ENCODE measurements at regions not wholly inside any gene's neighbourhood (a gene's known extent, or its start where the extent isn't known, plus 50 kb on each side); places are given as distances from the start of the nearest gene placed in this dataset.

DNA sequence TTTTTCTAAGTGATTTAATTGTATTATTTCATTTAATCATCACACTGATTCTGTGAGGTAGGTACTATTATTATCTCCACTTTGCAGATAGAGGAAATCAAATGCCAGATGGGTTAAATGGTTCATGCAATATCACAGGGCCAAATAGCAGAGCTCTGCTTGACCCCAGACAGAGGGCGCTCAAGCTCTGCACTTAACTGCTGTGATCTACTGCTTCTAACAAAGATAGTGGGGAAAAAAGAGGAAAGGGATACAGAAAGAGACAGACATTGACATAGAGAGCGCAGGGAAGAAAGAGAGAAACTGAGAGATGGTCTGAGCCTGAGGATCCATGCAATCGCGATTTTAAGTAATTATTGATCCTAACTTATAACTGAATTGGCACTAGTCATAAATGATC is 279.1 kb upstream of the THRB start:
- DNase-seq, result no peak

DNA sequence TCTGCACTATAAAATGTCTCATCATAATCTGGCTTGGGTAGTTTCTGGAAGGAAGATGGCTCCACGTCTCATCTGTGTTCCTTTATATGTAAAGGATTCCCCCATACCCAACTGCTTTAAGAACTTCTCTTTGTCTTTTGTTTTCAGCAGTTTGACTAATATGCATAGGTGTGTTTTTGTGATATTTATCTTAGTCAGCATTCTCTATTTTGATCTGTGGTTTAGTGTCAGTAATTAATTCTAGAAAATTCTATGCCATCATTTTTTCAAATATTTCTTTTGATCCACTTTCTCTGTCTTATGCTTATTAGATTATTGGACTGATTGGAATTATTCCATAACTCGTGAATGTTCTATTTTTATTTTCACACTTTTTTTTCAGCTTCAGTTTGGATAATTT is 286.3 kb upstream of the THRB start:
- no peak for DNase-seq

DNA sequence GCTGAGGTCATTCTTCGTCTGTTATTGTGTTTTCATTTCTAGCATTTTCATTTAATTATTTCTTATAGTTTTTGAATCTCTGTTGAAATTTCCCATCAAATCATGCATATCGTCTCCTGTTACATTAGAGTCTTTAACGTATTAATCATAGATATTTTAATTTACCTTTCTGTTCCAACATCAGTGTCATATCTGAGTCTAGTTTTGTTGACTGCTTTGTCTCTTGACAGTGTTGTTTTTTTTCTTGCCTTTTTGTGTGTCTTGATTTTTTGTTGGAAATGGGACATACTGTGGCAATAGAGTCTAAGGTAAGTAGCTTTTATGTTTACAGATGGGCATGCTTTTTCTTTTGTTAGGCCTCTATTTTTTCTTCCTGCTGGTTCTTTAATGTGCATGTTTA is 286.8 kb upstream of the THRB start:
- no peak for DNase-seq

DNA sequence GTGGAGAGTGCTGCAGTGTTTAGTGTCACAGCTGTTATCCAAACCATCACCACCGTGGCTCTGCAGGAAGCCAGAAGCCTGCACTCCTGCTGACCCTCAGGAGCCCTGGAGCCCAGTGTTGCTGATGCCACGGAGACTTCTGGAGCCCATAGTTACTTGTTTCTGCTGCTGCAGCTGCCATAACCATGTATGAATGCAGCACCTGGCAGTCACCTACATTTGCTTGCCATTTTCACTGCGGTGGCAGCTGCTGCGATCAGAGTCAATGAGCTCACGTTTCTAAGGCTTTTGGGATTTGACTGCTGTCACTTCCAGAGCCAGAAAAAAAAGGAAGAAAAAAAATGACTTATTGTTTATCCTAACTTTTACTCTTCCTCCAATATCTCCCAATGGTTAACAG is 299.2 kb upstream of the THRB start:
- no peak for DNase-seq

DNA sequence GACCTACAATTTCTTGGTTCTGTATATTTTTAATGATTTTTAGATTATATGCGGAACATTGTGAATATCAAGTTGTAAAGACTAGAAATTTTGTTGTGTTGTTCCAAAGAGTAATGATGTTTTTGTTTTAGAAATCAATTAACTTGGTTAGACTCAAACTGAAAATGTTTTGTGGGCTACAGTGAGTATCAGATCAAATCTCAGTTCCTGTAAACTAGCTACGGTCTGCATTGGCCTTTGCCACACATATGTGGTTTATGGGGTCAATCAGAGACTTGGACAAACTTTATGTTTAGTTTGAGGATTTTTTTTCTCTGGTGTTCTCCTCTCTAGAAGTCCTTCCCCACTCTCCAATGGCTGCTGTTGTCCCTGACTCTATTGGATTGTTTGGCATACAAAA is 308.0 kb upstream of the THRB start:
- no peak for DNase-seq

DNA sequence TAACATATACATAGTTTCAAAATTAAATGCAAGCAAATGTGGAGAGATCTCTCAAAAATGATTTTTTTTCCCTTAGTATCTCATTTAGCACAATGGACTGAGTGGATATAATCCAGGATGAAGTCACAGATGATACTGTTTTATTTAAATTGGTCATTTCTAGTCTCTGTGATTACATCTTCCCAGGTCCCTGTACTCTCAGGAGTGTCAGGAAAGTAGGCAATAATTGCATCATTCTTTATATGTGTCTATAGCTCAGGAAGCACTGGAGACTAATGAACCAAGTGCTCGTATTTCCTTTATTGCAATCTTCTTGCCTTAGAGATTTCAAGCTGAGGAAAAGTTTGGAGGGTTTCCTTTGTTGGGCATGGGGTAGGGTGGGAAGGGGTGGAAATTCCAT is 309.4 kb upstream of the THRB start:
- DNase-seq, result no peak

DNA sequence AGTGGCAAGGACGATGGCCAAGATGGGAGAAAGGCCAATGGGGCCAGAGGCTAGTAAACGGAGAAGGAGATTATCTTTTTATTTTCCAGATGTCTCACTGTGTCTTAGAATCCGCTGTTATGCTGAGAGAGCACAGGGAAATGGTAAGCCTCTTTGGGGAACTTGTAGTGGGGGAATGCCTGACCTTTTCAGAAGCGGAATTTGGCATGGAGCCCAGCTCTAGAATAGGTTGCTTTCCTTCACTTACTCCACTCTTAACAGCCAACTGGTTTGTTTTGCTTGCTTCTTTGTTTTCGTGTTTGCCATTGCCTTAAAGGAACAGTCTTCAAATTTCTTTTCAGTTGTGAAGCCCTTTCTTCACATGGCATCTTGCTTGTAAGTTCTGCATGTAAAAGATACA is 316.2 kb upstream of the THRB start:
- no peak for DNase-seq

DNA sequence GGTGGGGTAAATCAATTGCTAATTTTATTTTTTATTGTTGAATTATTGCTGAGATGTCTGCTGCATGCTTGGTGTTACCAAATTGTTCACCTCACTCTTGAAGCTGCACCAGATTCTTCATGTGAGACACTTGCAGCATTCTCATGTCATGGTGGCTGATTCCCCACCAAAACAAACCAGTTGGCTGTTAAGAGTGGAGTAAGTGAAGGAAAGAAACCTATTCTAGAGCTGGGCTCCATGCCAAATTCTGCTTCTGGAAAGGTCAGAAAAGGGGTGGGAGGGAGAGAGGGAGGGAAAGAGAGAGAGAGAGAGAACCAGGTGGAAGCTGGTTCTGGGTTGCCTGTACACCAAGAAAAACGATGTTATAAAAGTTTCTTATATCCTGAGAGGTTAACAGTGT is 317.5 kb upstream of the THRB start:
- no peak for DNase-seq

DNA sequence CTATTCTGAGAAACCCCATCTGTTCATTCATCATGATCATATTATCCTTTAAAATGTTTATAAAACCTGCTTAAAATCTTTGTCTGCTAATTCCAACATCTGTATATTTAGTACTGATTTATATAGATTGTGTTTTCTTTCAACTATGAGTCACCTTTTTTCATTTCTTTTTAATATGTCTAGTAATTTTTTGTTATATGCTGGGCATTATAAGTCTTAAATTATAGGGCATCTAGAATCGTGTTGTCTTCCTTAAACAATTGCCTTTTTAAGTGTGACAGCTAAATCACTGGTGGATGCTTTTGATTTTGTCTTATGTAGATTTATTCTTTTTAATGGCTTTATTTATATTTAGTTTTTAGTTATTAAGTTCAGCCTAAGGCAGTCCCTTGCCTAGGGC is 323.4 kb upstream of the THRB start:
- DNase-seq, result no peak

DNA sequence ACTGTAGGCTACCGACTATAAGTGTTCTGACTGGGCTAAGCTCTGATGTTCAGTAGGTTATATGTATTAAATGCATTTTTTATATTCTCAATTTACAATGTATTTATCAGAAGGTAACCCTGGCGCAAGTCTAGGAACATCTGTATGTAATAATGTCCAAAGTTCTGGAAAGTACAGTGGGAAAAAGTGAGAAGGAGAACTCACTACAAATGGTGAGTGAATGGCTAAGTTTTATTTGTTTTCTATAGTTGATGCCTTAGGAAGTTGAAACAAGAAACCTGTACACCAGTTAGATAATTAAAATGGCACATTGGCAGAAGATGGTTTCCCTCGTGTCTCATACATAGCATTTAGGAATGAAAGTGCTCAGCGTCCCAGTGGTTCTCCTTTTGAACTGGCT is 333.4 kb upstream of the THRB start:
- no peak for DNase-seq

DNA sequence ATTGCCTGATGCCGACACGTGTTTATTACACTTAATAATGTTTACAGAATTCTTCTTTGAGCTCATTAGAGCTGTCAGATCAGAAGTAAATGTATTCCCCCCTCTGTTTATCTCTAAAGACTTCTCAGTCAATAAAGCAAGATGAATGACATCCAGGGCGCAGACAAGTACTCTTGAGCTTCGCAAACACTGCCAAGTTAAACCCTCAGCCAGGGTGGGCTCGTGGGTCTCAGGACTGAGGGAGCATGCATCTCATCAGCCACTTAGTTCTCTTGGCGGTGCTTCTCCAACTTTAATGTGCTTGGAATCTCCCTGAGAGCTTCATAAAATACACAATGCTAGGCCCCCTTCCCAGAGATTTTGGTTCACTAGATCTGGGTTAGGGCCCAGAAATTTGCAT is 333.9 kb upstream of the THRB start:
- DNase-seq, result no peak

DNA sequence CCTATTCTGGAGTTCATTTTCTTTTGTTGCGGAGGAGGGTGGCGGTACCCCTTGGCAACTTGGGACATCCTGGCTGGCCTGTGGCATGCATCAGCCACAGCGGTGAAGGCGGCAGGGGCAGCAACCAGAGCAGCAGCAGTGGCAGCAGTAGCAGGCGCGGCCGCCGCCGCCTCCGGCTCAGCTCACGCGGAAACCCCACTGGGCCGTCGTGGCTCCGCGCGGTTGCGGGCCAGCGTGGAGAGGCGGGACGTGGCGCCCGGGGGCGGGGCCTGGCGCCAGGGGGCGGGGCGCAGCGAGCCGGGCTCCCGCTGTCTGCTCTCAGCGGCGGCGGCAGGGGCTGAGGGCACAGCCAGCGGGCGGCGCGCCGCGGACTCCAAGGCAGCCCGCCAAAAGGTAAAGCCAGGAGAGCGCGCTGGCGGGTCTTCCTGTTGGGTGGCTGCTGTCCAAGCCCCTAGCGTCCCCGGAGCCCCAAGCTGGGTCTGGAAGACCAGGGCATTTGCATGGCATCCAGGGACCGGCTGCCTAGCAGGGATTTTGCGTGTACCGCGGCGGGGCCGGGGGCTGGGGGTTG is 334.4 kb upstream of the THRB start:
- no peak for DNase-seq

DNA sequence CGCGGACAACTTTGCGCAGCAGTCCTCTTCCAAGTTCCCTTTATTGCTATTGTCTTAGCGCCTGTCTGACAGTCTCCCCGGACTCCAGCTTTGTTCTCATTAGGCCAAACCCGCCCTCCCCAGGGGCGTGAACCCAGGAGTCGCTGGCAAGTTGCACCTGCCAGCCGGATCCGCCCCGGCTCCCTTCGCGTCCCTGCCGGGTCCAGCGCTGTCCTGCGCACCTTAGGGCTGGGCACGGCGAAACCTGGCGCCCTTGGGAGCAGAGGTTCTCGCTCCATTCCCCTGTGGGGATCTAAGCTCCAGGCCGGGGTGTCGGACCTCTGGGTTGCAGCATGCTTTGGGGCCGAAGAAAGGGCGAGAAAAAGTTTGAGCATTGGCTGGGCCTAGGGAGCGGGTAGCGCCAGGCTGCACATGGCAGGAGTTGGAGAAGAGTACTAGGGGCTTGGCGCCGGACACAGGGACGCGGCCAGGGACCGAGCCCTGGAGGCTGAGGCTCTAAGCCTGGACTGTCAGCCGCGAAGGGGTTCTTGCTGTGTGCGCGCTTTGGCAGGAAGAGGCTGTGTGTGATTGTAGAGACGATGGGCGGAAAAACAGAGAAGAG is 335.1 kb upstream of the THRB start:
- DNase-seq, result no peak

DNA sequence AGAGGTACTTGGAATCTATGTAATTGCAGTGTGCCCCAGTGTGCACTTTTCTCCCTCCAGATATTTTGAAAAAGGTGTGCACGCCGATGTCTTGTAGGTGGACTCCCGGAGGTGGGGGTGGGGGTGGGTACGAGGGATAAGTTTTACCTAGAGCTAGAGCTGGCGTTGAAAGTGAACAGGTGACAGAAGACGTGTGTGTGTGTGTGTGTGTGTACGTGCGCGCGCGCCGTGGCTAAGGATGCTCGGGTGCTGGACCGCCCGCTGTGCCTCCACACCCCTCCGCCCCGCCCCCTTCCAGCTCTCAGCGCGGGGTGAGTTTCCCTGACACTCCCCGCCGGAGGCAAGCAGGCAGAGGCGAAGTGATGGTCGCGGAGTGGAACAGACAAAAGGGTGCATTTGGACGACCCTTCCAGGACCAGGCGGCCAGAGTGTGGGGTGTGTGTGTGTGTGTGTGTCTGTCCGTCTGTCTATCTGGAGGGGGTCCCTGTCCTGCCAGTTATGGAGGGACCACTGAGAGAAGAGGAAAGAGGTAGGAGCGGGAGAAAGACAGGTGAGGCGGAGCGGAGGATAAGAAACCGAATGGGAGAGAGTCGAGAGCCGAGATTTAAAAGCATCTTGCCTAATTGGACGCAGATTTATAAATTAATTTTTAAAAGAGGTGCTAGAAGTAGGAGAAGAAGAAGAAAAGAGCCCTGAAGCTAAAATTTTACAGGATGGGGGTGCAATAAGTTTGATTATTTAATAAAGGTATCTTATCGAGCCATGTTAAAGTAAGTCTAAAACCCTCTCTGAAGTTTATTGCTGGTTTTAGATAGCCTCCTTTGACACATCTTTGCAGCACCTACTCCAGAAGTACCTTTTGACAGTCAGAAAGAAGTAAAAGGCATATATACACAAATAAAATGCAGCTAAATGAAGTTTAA is 335.8 kb upstream of the THRB start:
- DNase-seq, result no peak

DNA sequence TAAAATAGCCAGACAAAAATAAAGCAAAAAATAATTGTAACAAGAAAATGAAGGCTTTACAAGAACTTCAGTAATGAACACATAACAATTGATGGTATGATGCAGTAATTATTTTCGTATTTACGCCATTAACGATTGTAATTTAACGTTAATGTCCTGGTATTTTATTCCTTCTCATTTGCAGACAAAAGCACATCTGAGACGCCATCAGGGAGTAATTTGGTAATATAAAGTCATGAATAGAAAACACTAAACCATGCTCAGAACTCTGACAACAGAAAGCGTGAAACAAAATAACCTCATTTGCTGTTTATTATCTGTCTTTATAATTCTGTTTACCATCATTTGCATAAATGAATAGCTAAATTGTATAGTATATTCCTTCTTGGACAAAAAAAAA is 336.6 kb upstream of the THRB start:
- DNase-seq, result no peak

DNA sequence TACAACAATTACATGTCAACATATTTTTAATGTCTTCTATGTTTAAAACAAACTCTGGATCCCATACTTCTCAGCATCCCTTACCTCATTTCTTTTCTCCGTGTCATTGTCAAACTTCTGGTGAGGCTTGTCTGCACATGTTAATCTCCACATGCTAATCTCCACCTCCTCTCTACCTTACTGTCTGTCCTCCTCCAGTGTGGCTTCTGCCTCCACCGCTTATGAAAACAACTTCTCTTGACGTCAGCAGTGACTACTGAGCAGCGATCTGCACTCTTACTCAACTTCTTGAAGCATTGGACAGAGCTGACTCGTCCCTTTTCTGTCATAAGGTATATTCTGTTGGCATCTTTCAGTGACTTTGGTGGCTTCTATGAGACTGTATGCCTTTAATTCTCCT is 338.2 kb upstream of the THRB start:
- no peak for DNase-seq

DNA sequence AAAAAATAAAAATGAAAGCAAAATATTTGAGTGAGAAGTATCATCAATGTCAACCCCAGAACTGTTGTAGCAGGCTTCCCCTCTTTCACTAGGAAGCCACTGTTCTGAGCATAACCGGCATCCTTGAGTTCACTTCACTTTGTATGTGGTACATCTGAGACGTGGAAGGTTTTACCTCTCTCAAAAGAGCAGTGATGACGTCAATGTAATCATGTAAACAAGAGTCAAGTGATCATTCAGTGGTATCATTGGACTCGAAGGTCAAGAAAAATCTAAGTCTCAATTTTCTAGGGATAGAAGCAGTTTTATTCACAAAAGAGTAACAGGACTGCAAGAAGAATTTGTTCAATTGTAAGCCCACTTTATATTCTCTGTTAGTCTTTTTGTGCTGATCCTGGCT is 339.8 kb upstream of the THRB start:
- no peak for DNase-seq

DNA sequence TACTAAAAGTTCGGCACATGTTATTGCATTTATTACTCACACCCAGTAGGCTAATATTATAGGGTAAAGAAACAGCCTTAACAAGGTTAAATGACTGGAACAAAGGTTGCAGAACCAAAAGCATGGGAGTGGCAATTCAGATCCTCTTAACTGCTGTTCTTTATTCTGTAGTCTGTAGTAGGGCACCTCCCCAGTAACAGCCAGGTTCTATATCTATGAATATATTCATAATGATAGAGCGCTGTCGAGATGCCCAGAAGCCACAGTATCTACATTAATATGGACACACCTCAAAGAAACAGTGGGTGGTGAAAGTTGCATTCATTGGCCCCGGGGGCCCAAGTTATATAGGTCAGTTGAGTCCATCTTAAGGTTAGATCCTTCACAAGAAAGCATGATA is 340.9 kb upstream of the THRB start:
- no peak for DNase-seq

DNA sequence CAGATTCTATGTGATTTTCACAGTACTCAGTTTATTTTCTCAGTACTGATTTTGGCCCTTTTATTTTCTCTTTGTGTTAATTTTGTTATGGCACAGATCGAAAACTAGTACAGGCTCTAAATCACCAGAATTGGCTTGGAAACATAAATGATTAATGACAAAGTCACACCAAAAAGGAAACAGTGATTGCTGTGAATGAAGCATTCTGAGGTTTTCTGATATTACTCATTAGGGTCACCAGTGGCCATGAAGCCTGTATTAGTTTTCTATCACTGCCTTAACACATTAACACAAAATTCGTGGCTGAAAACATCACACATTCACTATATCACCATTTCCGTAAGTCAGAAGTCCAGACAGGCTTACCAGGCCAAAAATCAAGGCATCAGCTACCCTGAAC is 343.0 kb upstream of the THRB start:
- no peak for DNase-seq

DNA sequence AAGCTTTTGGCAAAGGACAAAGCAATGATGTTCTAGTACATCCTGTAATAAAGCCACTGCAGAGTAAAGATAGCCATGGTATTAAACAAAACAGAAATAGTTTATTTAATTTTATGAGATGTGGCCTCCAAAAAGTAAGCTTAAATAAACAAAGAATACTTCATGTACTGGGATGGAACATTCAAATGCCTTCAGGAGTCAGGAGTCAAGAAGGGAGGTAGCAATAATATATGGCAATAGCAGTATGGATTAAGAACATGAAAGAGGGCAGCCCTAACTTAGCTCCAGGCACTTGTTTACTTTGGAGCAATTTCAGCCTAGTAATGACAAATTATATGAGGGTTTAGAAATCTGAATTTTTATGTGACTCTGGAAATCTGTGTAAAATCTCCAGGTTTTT is 343.9 kb upstream of the THRB start:
- no peak for DNase-seq

DNA sequence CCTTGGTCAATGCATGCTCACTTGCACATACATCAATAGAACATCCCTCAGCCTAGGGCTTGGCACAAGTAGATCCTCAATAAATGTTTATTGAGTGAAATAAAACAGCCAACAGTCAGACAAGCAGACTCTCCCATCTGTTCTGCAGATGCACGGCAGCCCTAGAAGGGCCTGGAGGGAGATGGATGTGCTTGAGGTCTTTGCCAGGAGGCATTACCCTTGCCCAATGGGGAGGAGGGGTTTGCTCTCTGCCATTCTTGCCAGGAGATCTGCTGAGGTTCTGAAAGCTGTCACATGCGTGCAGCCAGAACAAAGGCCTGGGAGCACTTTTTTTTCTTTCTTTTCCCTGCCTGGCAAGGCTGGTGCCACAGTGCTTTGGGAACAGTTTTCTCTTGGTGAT is 349.3 kb upstream of the THRB start:
- no peak for DNase-seq

DNA sequence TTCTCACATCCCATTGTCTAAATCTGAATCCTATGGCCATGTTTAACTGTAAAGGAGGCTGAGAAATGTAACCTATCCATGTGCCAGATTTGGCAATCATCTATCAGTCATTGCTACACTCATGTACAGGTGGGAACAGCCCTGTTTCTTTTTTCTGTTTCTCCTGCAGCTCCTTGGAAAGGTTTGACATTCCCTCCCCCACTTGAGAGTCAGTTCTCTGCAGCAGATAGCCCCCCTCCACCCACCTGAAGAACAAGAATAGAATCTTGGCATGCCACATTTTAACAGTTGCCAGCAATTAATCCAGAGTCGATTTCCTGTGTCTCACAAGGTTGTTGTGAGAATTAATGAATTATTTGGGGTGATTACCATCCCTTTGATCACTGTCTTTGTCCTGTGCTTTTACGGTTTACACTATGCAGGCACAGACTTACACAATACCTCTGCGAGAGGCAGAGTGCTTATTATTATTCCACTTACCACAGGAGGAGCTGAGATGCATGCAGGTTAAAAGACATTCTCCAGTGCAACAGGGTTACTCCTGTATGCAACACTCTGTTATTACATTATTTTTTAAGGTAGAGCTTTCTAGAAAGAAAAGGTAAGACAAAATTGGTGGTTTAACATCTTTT is 351.0 kb upstream of the THRB start:
- DNase-seq, result no peak

DNA sequence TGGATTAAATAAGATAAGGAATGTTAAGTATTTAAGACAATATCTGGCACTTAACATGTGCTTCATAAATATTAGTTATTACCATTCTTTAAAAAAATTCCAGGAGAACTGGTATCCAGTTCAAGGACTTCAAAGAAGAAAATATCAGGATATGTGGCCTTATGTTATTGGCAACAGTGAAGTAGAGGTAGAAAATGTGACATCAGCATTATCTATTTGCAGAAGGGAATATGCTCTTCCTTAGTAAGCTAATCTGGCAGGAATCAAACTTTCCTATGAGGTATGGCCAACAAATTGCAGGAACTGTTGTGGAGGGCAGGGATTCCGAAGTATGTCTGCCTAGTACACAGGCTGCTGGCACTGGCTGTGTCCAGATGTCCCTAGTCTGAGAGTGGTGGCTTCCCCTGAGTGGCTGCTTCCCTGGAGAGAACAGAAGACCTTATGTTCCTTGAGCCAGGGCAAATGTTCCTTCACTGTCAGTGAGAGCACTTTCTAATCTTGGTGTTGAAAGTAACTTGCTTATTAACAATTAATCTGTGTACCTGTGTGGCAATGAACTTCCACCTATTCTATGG is 351.7 kb upstream of the THRB start:
- no peak for DNase-seq

DNA sequence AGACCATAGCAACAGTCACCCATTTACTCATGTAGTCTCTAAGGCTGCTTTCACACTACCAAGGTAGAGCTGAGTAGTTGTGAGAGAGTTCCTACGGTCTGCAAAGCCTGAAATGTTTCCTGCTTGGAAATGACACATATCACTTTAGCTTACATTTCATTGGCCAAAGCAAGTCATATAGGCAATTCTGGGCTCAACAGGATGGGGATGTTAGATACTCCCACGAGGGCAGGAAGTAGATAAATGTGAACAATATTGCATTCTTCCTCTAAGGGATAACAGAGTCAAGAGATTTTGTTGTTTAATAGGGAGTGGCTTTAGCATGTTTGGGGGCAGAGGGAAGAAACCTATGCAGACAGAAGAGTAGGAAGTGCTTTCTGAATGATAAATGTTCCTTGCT is 355.6 kb upstream of the THRB start:
- DNase-seq, result no peak

Measured in CD4-positive, alpha-beta T cell treated with Interleukin-4 for 4 hours (primary cell).